Activated effector memory CD4-positive, alpha-beta T cell treated with anti-CD3 and anti-CD28 coated beads, Interleukin-2, amount 50 U/mL, for 16 hours (primary cell): ENCODE measurements at regions not wholly inside any gene's neighbourhood (a gene's known extent, or its start where the extent isn't known, plus 50 kb on each side); places are given as distances from the start of the nearest gene placed in this dataset.
"Not testable (repeated sequence)": the region's sequence is repeated elsewhere in the genome, so short reads cannot be mapped to it uniquely, and the experiment has no call there.

Source experiments
- DNase-seq: peaks from one replicate; pipeline ENCODE4 v3.0.0-alpha.2; 2020

GRCh38 chr15:31433091-31433490 lies 106.5 kb downstream of the KLF13 start:
- DNase-seq, result no peak

- DNase-seq, result no peak
Measured at GRCh38 chr15:31433574-31433973, 106.9 kb downstream of the KLF13 start.

- no peak for DNase-seq
Measured at GRCh38 chr15:31434275-31434587, 107.6 kb downstream of the KLF13 start.

- DNase-seq, result peak; percentile 93
Measured at GRCh38 chr15:31434588-31435260, 108.1 kb downstream of the KLF13 start.

- DNase-seq, result peak; percentile 90
Measured at GRCh38 chr15:31435261-31435911, 108.8 kb downstream of the KLF13 start.

- DNase-seq, result peak; percentile 75
Measured at GRCh38 chr15:31435912-31436628, 109.4 kb downstream of the KLF13 start.

GRCh38 chr15:31437686-31438085 lies 111.1 kb downstream of the KLF13 start:
- DNase-seq, result peak; percentile 84

GRCh38 chr15:31438601-31439265 lies 112.1 kb downstream of the KLF13 start:
- DNase-seq, result no peak

- DNase-seq, result no peak
Measured at GRCh38 chr15:31439328-31439727, 112.7 kb downstream of the KLF13 start.

- not testable (repeated sequence) for DNase-seq
Measured at GRCh38 chr15:31440216-31440615, 113.6 kb downstream of the KLF13 start.

- peak; percentile 77 for DNase-seq
Measured at GRCh38 chr15:31440754-31441311, 114.2 kb downstream of the KLF13 start.

- DNase-seq, result no peak
Measured at GRCh38 chr15:31442226-31442625, 115.6 kb downstream of the KLF13 start.

- DNase-seq, result no peak
Measured at GRCh38 chr15:31442699-31443111, 116.1 kb downstream of the KLF13 start.

GRCh38 chr15:31444844-31445243 lies 118.2 kb downstream of the KLF13 start:
- DNase-seq, result no peak

- no peak for DNase-seq
Measured at GRCh38 chr15:31446546-31446945, 119.9 kb downstream of the KLF13 start.

GRCh38 chr15:31447931-31448634 lies 121.4 kb downstream of the KLF13 start:
- DNase-seq, result no peak

GRCh38 chr15:31448635-31448979 lies 122.0 kb downstream of the KLF13 start:
- no peak for DNase-seq

GRCh38 chr15:31452595-31453557 lies 126.2 kb downstream of the KLF13 start:
- DNase-seq, result no peak

GRCh38 chr15:31453558-31454318 lies 127.1 kb downstream of the KLF13 start:
- no peak for DNase-seq

GRCh38 chr15:31455499-31455898 lies 128.9 kb downstream of the KLF13 start:
- no peak for DNase-seq
